H9 (cell line): ENCODE measurements at regions not wholly inside any gene's neighbourhood (a gene's known extent, or its start where the extent isn't known, plus 50 kb on each side); places are given as distances from the start of the nearest gene placed in this dataset.

ENCODE experiments used
- DNase-seq: peaks from one replicate; pipeline ENCODE4 v3.0.0-alpha.2; 2017
- H2AFZ ChIP-seq: one replicate; pipeline ENCODE4 v1.6.1; 2013; ENCODE audit warnings: mild to moderate bottlenecking, low read length, control low read depth, moderate library complexity
- H2AK5ac ChIP-seq: 2 replicates; pipeline ENCODE4 v1.6.1; 2013; ENCODE audit warnings: low read length, control low read depth, mixed read lengths; ENCODE audit not compliant: insufficient read length
- H2BK120ac ChIP-seq: one replicate; pipeline ENCODE4 v1.6.1; 2013; ENCODE audit warnings: low read depth, mild to moderate bottlenecking, low read length, control low read depth, inconsistent platforms; ENCODE audit not compliant: poor library complexity, severe bottlenecking
- H2BK12ac ChIP-seq: 2 replicates; pipeline ENCODE4 v1.6.1; 2013; ENCODE audit warnings: low read length, control low read depth, mixed read lengths, low read depth; ENCODE audit not compliant: insufficient read length
- H2BK15ac ChIP-seq: 2 replicates; pipeline ENCODE4 v1.6.1; 2013; ENCODE audit warnings: low read depth, low read length, control low read depth
- H2BK20ac ChIP-seq: one replicate; pipeline ENCODE4 v1.6.1; 2013; ENCODE audit warnings: low read depth, mild to moderate bottlenecking, low read length, control low read depth, inconsistent platforms; ENCODE audit not compliant: poor library complexity, severe bottlenecking
- H2BK5ac ChIP-seq: 2 replicates; pipeline ENCODE4 v1.6.1; 2013; ENCODE audit warnings: low read length, control low read depth, mixed read lengths; ENCODE audit not compliant: insufficient read length
- H3K14ac ChIP-seq: 2 replicates; pipeline ENCODE4 v1.6.1; 2013; ENCODE audit warnings: low read length, control low read depth; ENCODE audit not compliant: insufficient read depth
- H3K18ac ChIP-seq: 2 replicates; pipeline ENCODE4 v1.6.1; 2013; ENCODE audit warnings: low read depth, mild to moderate bottlenecking, mixed read lengths, low read length, control low read depth; ENCODE audit not compliant: insufficient read length
- H3K23ac ChIP-seq: 2 replicates; pipeline ENCODE4 v1.6.1; 2013; ENCODE audit warnings: low read length, control low read depth, mixed read lengths, low read depth; ENCODE audit not compliant: insufficient read length
- H3K23me2 ChIP-seq: 2 replicates; pipeline ENCODE4 v1.6.1; 2013; ENCODE audit warnings: low read depth, mild to moderate bottlenecking, mixed read lengths, low read length, control low read depth; ENCODE audit not compliant: insufficient read length, poor library complexity, severe bottlenecking
- H3K27ac ChIP-seq: 2 replicates; pipeline ENCODE4 v1.5.1; 2013; ENCODE audit warnings: low read length, control low read depth, mixed read lengths, low read depth; ENCODE audit not compliant: insufficient read length
- H3K27me3 ChIP-seq: 2 replicates; pipeline ENCODE4 v1.6.1; 2013; ENCODE audit warnings: low read length, control low read depth, inconsistent platforms; ENCODE audit not compliant: insufficient read depth
- H3K4ac ChIP-seq: 2 replicates; pipeline ENCODE4 v1.6.1; 2013; ENCODE audit warnings: low read depth, mild to moderate bottlenecking, control low read depth, inconsistent platforms, low read length, moderate library complexity
- H3K4me1 ChIP-seq: 2 replicates; pipeline ENCODE4 v1.6.1; 2013; ENCODE audit warnings: low read length, control low read depth, inconsistent platforms; ENCODE audit not compliant: insufficient read depth
- H3K4me2 ChIP-seq: 2 replicates; pipeline ENCODE4 v1.6.1; 2013; ENCODE audit warnings: low read length, control low read depth, mixed read lengths; ENCODE audit not compliant: insufficient read length, insufficient read depth
- H3K56ac ChIP-seq: 2 replicates; pipeline ENCODE4 v1.6.1; 2013; ENCODE audit warnings: low read depth, mild to moderate bottlenecking, mixed read lengths, low read length, control low read depth; ENCODE audit not compliant: insufficient read length
- H3K79me1 ChIP-seq: 2 replicates; pipeline ENCODE4 v1.6.1; 2013; ENCODE audit warnings: low read depth, mild to moderate bottlenecking, moderate library complexity, low read length, control low read depth, inconsistent platforms; ENCODE audit not compliant: insufficient read depth, poor library complexity, severe bottlenecking
- H3K79me2 ChIP-seq: 2 replicates; pipeline ENCODE4 v1.6.1; 2013; ENCODE audit warnings: low read length, control low read depth, inconsistent platforms; ENCODE audit not compliant: insufficient read depth
- H3K9ac ChIP-seq: 2 replicates; pipeline ENCODE4 v1.6.1; 2013; ENCODE audit warnings: low read length, control low read depth, mixed read lengths; ENCODE audit not compliant: insufficient read length; ENCODE audit errors: extremely low read depth
- H3K9me3 ChIP-seq: one replicate; pipeline ENCODE4 v1.6.1; 2013; ENCODE audit warnings: low read depth, low read length, inconsistent platforms; ENCODE audit not compliant: control insufficient read depth
- H3T11ph ChIP-seq: one replicate; pipeline ENCODE4 v1.6.1; 2013; ENCODE audit warnings: mild to moderate bottlenecking, low read length, control low read depth, inconsistent platforms
- H4K20me1 ChIP-seq: one replicate; pipeline ENCODE4 v1.6.1; 2013; ENCODE audit not compliant: control insufficient read depth, insufficient read length, insufficient read depth
- H4K5ac ChIP-seq: 2 replicates; pipeline ENCODE4 v1.6.1; 2013; ENCODE audit warnings: low read depth, mild to moderate bottlenecking, mixed read lengths, low read length, control low read depth; ENCODE audit not compliant: insufficient read length
- H4K8ac ChIP-seq: replicated peaks from 2 replicates; pipeline ENCODE4 v1.6.1; 2013; ENCODE audit warnings: low read length, control low read depth, mixed read lengths, low read depth; ENCODE audit not compliant: insufficient read length
- H4K91ac ChIP-seq: 2 replicates; pipeline ENCODE4 v1.6.1; 2013; ENCODE audit warnings: low read depth, mild to moderate bottlenecking, moderate library complexity, mixed read lengths, low read length, control low read depth; ENCODE audit not compliant: insufficient read length
- H3K27ac Mint-ChIP-seq, 3 experiments: 2 replicates in 2 of 3; 3 replicates in 1 of 3; pipeline ENCODE4 v1.8.0; 2020 to 2021; ENCODE audit warnings: mixed read lengths in 3 of 3, mild to moderate bottlenecking in 1 of 3, moderate library complexity in 1 of 3
- H3K27me3 Mint-ChIP-seq: 2 replicates; pipeline ENCODE4 v1.8.0; 2021; ENCODE audit warnings: low read depth, mild to moderate bottlenecking, moderate library complexity, mixed read lengths
- H3K36me3 Mint-ChIP-seq, 3 experiments: 2 replicates in 2 of 3; 3 replicates in 1 of 3; pipeline ENCODE4 v1.8.0; 2020 to 2021; ENCODE audit warnings: low read depth in 3 of 3, mixed read lengths in 3 of 3; ENCODE audit not compliant: insufficient read depth in 1 of 3
- H3K4me1 Mint-ChIP-seq, 2 experiments: 2 replicates each; pipeline ENCODE4 v1.8.0; 2020; ENCODE audit warnings: mixed read lengths in 2 of 2
- H3K4me3 Mint-ChIP-seq, 2 experiments: 2 replicates in 1 of 2; 3 replicates in 1 of 2; pipeline ENCODE4 v1.8.0; 2020 to 2021; ENCODE audit warnings: mild to moderate bottlenecking in 2 of 2, mixed read lengths in 2 of 2, moderate library complexity in 1 of 2
- H3K9me3 Mint-ChIP-seq, 2 experiments: 2 replicates in 1 of 2; 3 replicates in 1 of 2; pipeline ENCODE4 v1.8.0; 2020; ENCODE audit warnings: mild to moderate bottlenecking in 2 of 2, mixed read lengths in 2 of 2, moderate library complexity in 1 of 2
- CTCF ChIP-seq: fragments of 200-600 bp; sonication (generic); conservative IDR thresholded peaks from 3 replicates; pipeline ENCODE4 v1.8.0; 2021; ENCODE audit warnings: antibody characterized with exemption, mild to moderate bottlenecking
- WGBS: extraction: QIAGEN DNeasy Blood & Tissue Kit; methylation state at CpG from one replicate; pipeline ENCODE4 v1.1.7; 2013; ENCODE audit warnings: missing lambda C conversion rate, low lambda C conversion rate, mixed read lengths; ENCODE audit not compliant: insufficient read length; ENCODE audit errors: extremely low coverage; 5-methylcytosine and 5-hydroxymethylcytosine counted together

GRCh38 chr5:36373527-36374086 is 71.9 kb upstream of the RANBP3L start:
- Mint-ChIP-seq H3K27ac (no peak overlapping the region), H3K27me3 (no peaks in the 10 kb centered on the region; the same call in 1 of the 2 replicates), H3K9me3 (peaks cover 0 to 6% of the 10 kb centered on the region in 2 experiments; a peak in 2 of 5 replicates), H3K36me3 (no peaks in the 10 kb centered on the region; a peak in 1 of 7 replicates), H3K4me1 (peaks cover 3 to 5% of the 10 kb centered on the region in 2 experiments; a peak in 2 of 4 replicates), H3K4me3 (no peak overlapping the region)
- Histone ChIP-seq H3K9me3 (no peaks in the 10 kb centered on the region), H3K4ac (no peak overlapping the region), H3K9ac (no peak overlapping the region), H3K27me3 (no peaks in the 10 kb centered on the region), H2BK120ac (no peak overlapping the region), H4K5ac (no peak overlapping the region), H3K56ac (no peak overlapping the region), H2BK12ac (no peak overlapping the region), H2BK15ac (no peak overlapping the region), H3K14ac (no peak overlapping the region), H3K27ac (no peak overlapping the region), H3K4me1 (no peaks in the 10 kb centered on the region; the same call in 1 of the 2 replicates), H3K4me2 (no peak overlapping the region), H3K23ac (no peak overlapping the region), H3T11ph (no peak overlapping the region), H3K79me1 (no peaks in the 10 kb centered on the region), H2BK5ac (no peak overlapping the region), H4K20me1 (no peaks in the 10 kb centered on the region), H2AK5ac (no peak overlapping the region), H3K23me2 (no peaks in the 10 kb centered on the region), H3K79me2 (no peaks in the 10 kb centered on the region), H4K8ac (no peak overlapping the region), H3K18ac (no peak overlapping the region), H4K91ac (no peak overlapping the region), H2AFZ (no peak overlapping the region), H2BK20ac (no peak overlapping the region)
- no peak for DNase-seq
- WGBS, result no CpG with 5 or more reads among the region's 8 CpGs
- TF ChIP-seq CTCF, result no peak
